GM18868 (cell line): ENCODE measurements at regions not wholly inside any gene's neighbourhood (a gene's known extent, or its start where the extent isn't known, plus 50 kb on each side); places are given as distances from the start of the nearest gene placed in this dataset.

ENCODE experiments used
- ATAC-seq: cut with Tn5 transposase; IDR thresholded peaks from one replicate; pipeline ENCODE4 v1.9.1; 2021; ENCODE audit warnings: mild to moderate bottlenecking, moderate library complexity; ENCODE audit not compliant: unreplicated experiment

DNA sequence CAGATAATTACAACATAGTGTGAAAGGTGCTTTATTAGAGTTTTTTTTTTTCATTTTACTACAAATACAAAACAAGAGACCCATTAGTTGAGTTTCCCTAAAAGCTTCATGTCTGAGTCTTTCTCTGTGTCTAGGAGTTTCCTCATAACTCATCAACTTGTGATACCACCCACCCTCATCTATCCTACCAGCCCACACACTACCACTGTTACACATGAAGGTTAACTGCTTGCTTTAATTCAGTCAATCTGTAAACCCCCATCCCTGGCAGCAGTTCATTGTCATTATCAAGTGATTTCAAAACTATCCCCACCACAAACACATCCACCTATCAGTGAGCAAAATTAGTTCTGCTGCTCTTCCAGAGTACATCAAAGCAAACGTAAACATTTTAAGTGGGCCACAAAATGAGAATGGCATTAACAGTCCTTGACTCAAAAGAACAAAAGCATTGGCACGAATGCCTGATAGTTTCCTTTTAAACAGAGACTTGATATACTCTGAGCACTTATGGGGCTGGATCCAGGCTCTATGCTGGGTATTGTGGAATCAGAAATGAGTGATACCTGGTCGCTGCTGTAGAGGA, 331.6 kb upstream of the FAM241A start:
- peak; percentile 46 for ATAC-seq

DNA sequence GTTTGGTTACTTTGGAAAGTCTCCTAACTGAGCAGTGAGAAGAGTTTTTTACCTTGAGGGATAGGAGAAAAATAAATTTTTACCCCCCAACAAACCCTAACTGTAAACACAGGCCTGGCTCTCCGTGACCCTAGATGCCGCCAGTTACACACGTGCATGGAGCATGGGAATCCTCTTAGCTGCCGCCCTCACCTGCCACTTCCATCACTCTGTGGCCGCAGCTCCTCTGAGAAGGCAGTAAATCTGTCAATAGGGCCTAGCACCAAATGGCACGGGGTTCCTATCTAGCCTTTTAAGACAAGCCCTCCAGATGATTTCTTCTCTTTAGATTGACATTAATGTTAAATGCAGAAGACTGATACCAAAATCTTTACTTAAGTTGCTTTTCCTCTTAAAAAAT, 330.3 kb upstream of the FAM241A start:
- ATAC-seq = no peak

DNA sequence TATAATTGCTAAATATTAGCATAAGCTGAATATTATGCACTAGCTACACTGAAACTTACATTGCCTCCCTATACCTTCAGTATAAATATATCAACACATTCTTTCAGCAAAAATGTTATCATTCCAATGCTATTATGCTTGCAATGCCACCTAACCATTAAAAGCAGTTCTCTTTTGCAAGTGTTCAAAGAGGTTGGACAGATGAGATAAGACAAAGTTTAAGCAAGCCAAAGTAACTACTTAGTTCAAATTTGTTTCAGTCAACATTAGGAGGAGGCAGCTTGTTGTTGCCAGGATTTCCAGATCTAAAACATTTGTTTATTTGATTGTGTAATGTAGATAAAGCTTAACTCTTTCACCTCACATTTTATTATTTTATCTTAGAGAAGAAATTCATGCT, 323.9 kb upstream of the FAM241A start:
- no peak for ATAC-seq

DNA sequence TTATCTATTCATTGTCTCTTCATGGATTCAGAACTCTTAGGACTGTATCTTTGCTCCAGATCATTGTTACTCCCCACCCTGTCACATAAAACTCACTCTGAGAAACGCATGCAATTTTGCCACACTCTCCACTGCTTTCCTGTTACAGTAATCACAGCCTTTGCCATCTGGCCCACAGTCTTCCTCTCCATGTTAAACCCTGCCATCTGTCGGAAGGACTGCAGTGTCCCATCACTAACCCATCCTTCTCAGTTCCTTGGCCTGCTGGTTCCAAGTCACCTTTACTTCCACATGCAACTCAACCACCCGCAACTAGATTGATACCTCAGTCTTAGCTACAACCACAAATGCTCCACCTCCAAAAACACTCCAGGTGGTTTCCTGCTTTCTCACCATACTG, 308.7 kb upstream of the FAM241A start:
- no peak for ATAC-seq

DNA sequence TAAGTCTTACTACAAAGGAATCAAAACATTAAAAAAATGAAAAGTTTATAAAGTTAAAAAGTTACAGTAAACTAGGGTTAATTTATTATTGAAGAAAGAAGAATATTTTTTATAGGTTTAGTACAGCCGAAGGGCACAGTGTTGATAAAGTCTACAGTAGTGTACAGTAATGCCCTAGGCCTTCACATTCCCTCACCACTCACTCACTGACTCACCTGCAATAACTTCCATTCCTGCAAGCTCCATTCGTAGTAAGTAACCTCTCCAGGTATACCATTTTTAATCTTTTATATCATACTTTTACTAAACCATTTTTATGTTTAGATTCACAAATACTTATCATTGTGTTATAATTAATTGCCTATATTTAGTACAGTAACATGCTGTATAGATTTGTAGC, 307.5 kb upstream of the FAM241A start:
- ATAC-seq = no peak

DNA sequence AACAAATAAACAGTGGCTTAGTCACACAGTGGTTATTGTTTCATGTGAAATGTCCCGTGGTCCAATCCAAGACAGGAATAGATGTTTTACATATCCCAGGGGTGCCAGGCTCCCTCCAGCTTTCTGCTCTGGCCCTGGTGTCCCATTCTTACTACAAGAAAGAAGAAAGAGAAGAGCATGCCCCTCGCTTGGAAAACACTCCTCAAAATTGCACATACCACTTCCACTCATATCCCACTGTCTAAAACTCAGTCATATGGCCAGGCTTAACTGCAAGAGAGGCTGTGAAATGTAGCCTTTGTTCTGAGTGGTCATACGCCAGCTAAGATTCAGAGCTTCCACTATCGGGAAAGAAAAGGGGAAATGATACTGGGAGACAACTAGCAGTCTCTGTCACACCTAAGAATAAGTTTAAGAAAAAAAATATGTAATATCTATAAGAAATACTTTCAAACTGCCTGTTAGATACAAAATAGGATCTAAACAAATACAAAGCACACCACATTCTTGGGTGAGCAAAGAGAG, 306.8 kb upstream of the FAM241A start:
- peak; percentile 97 for ATAC-seq

DNA sequence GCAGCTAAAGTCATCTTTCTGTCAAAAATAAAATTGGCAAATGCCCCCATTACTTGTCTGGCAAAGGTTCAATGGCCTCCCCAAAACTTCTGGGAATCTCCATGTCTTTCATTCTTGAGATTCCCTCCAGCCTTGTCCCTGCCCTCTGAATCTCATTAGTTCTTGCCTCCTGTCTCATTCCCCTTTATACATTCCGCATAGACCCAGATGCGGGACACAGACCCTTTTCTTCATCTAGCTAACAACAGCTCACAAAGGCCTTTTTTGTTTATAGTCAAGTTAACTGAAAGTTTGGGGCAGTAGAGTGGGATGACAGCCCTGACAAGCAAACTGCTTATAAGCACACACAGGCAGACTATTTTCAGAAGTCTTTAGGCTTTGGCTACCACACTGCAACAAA, 306.1 kb upstream of the FAM241A start:
- no peak for ATAC-seq

DNA sequence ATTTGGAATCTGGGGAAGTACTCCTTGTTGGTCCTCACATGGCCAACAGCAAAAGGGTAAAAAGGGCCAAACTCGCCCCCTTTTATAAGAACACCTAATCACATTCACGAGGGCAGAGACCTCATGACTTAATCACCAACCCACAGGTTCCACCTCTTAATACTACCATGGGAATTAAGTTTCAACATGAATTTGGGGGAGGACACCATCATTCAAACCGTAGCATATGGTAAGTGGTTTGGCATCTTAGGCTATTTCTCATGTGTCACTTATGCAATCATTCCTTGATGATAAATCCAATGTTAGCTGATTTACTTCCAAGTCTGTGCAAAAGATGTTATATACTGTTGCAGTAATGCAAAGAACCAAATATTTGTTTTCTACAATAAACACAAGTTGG, 302.9 kb upstream of the FAM241A start:
- no peak for ATAC-seq

DNA sequence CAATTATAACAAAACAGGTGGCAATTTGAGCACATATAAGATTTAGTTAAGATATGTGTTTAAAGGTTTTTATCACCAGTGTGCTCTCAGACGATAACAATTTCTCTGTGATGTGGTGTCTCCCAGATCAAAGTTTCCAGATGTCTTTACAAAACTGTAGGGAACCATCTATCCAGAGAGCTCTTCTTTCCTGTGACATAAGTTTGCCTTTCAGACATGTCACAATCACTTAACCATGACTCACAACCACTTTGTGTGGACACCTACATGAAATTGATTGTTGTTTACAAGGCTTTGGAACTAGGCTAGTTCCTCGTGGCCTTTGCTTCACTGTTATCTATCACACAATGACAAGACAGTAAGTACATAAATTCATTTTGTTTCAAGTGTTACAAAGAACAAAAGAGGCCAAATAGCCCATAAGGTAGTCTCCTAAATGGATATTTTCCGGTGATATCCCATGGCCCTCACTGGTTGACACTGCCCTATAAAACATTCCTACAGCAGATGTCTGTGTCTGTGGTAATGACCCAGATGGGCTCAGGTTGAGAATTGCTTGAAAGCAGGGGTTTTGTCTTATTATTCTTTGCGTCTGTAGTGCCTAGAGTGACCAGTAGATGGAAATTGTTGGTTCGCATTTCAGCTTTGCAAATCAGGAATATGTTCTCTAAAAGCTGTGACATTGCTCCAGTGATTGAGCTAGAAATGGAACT, 297.8 kb upstream of the FAM241A start:
- peak; percentile 75 for ATAC-seq

DNA sequence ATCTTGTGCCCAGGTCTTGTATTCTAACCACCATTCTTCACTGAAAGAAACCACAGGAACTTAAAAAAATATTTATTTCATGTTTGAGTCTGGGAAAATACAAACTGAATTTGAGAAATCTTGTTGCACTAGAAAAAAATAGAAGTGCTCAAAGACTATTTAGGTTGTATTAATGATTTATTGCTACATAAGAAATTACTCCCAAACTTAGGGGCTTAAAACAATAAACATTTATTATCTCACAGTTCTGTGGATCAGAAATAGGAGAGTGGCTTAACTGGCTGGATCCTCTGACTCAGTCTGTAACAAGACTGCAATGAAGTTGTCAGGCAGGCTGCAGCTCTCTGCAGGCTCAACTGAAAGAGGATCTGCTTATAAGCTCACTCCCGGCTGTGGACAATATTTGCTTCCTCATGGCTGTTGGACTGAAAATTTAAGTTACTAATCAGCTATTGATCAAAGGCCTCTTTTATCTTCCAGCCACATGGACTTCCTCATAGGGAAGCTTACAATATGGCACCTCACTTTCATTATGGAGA, 295.4 kb upstream of the FAM241A start:
- no peak for ATAC-seq

DNA sequence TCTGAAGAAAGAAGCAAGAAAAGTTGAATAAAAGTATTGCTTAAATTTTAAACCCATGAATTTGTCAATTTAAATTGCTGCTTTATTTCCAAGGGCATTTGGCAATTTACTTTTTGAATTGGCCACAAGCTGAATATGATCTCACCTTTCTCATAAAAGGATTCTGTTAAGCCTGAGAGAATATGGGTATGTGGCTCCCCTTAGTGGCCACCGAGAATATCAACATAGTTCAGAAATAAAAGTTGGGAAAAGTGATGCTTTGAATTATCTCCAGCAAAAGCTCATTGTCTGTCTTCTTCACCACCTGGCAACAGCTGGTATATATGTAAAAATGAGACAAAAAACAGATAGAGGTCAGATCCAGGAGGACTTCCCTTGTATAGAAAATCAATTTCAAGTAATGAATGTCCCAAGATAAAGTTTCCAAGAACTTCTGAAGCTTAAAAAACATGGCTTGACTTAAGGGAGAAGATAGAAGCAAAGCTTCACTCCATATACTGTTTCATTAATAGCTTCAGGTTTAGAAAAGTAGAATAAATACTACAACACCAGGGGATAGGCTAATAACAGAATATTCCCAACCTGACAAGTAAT, 290.7 kb upstream of the FAM241A start:
- ATAC-seq = peak; percentile 86

DNA sequence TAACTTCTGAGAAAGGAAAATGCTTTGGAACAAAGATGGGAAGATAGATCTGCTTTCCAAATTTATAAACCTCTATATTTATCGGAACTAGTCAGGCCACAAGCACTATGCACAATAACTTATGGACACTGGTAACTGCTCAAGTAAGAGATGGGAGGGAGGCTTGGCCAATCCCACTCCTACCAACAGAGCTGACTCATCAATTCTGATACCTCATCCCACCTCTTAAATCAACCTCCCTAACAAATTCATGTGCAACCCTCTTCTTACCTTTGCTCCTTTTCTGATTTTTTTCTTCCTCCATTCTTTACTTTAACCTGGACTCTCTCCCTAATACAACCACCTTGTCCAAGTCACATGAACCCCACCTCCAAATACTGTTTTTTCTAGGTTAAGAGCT, 289.9 kb upstream of the FAM241A start:
- no peak for ATAC-seq

DNA sequence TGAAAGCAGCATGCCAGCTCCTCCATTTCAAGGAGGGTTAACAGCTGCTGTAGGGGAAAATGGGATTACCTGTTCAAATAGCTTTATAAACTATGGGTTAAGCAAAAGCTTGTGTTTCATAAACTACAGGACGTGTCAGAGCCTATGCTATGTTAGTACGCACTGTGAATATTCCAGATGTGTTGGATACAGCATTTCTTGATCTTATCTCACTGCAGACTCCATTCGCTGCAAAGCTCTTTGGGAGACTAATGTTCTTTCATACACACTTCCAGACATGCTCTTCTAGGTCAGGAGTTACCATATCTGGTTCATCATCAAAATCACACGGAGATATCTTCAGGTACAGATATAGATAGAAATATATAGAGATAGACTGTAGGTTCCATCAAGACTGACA, 281.2 kb upstream of the FAM241A start:
- no peak for ATAC-seq

DNA sequence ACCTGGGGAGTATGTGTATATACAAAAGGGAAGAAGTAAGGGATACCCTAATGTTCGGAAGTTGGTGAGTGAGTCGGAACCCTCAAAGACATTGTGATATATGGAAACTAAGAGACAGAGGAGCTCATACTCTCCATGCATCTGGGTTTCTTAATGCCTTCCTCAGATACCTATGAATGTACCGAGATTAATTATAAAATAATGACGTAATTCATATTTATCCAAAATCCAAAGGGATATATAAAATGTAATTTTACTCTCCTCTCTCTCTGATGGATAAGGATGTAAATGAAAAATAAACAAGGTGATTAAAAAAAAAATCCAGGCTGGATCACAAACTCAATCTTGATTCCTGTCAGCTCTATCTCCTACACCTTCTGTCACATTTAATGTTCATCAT, 275.9 kb upstream of the FAM241A start:
- no peak for ATAC-seq

DNA sequence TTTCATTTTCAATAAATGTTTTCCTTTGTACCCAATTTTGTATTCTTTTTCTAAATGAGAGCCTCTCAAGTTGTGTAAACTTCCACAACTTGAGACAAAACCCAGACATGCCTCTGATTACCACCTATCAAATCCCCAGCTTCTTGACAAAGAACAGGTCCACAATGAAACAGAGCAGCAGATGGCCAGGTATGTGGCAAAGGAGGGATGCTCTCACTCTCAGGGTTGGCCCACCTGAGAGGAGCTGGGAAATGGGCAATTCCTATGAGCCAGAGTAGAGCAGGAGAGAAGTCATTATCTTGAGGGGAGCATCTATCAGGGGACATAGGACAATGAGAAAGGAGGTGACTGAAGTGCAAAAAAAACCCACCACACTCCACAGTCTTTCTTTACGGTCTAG, 273.5 kb upstream of the FAM241A start:
- no peak for ATAC-seq

DNA sequence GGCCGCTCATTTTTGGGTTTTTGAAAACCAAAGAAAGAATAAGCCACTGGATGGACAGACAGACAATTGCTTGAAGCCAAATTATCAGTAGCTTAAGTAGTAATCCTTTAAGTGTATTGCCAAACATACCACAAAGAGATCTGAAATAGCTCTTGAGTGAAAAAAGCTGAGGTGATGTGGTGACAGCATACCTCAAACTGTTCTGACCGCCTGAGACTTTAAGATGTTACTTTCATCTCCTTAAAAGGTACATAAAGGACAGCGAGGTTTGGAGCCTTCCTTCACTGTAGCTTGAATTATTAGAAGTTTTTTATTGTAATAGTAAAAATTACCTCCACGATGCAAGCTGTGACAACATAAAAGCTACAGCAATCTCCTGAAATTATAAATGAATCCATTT, 271.5 kb upstream of the FAM241A start:
- ATAC-seq = no peak

DNA sequence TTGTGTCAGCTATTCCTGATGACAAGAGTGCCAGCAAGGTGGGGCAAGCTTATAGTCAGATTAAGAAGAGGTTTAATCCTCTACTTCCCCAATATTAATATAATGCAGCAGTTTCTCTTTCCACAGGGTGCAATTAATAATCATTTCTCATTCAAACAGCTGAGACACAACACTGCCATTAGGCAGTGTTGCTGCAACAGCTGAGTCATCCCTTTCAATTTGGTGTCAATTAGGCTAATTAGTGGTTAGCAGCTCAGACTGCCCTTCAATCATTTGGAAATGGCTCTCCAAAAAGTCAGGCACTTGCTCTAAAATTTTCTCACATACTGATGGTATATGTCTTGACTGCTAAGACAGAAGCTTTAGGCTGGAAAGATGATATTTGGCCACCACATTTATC, 265.7 kb upstream of the FAM241A start:
- ATAC-seq = no peak

DNA sequence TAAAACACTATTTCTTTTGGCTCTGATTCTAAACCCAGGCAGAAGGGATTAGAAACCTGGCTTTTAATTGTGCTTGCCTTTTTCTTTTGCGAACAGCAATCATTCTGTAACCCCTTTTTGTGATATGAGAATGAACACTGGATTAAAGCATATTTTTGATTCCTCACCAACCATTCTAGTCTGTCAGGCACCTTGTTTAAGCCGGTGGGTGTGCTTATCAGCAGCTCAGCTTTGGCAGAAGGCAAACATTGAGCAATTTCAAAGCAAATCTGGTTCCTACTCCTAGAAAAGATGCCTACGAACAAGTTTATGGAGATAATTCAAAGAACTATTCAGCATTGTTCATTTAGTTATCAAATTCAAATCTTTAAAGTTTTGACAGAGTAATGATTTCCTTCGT, 265.1 kb upstream of the FAM241A start:
- no peak for ATAC-seq

DNA sequence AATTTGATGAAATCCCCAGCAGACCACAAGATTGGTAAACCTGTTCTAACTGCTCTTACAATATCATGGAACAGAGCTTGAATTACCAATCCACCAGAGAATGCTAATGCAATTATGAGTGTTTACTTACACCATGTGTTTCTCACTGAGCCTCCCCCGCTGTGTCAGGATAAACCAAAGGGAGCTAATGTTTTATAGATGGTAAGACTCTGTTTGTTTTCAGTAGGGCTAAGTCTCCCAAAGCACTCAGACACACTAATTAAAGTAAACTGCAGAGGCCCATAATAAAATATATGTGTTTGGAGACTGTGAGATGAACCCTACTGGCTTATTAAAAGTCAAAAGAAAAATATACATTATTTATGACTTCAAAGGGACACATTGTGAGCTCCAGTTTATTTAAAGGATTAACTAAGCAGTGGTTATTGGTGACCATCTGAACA, 261.7 kb upstream of the FAM241A start:
- no peak for ATAC-seq

DNA sequence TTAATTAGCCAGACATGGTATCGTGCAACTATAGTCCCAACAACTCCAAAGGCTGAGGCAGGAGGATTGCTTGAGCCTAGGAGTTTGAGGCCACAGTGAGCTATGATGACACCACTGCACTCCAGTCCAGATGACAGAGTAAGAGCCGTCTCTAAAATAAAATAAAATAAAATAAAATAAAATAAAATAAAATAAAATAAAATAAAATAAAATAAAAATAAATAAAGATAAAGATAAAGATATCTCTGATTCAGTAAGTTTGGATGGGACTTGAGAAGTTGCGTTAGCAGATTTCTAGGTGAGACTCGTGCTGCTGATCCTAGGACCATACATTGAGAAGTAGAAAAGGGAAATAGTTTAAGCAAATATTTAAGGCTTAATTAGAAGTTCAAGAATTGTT, 254.8 kb upstream of the FAM241A start:
- ATAC-seq = no peak

DNA sequence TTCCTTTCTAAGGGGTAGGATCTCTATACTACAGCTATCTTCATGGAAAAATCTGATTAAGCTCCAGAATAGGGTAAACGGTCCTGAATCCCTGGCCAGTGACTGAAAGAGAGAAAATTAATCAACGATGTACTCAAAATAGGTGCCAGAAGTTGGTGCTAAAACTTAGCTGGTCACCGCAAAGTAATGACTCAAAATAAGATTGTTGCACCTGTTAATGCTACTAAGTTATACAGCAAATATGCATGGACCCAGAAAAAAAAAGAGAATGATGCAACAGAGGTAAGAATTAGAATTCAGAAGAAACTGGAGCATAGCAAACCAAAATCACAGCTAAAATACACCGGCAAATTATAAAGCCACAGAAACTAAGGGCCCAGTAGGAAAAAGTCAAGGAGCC, 239.7 kb upstream of the FAM241A start:
- peak; percentile 87 for ATAC-seq

DNA sequence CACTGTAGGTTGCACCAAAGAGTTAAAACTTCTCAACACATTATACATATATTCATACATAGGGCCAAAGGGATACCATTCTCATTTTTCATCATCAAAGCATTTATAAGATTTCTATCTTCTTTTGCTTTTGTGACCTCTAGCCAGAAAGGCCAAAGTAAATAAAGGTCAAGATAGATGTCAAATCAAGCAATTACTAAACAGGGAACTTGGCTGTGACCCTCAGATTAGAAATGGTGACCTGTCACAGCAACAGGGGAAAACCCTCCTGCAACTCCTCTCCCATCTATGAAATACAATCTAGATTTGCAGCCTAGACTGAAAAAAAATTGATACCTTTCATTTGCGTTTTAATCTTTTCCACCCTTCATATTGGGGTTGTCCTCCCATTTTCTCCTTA, 225.6 kb upstream of the FAM241A start:
- ATAC-seq = no peak
